OCI-LY3 (cell line): ENCODE measurements at regions not wholly inside any gene's neighbourhood (a gene's known extent, or its start where the extent isn't known, plus 50 kb on each side); places are given as distances from the start of the nearest gene placed in this dataset.

Source experiments
- H2AFZ ChIP-seq: fragments of 200-600, 300-600 bp; shearing (Covaris generic); 2 replicates; pipeline ENCODE4 v1.6.0; 2014; ENCODE audit warnings: antibody characterized with exemption, low read depth, low read length
- H3K27ac ChIP-seq: fragments of 200-600, 300-600 bp; sonication (generic); 2 replicates; pipeline ENCODE4 v1.5.1; 2014; ENCODE audit warnings: mild to moderate bottlenecking, low read length, moderate library complexity, mixed read lengths
- H3K27me3 ChIP-seq: fragments of 200-600, 300-600 bp; sonication (generic); 2 replicates; pipeline ENCODE4 v1.6.1; 2014; ENCODE audit warnings: low read depth, low read length, mixed read lengths
- H3K36me3 ChIP-seq: fragments of 200-600, 300-600 bp; sonication (generic); replicated peaks from 2 replicates; pipeline ENCODE3; 2014; ENCODE audit warnings: low read depth, low read length, mixed read lengths
- H3K4me1 ChIP-seq: fragments of 300-600, 200-600 bp; sonication (generic); 2 replicates; pipeline ENCODE4 v1.6.1; 2014; ENCODE audit warnings: low read length, mixed read lengths
- H3K4me2 ChIP-seq: fragments of 200-600, 300-600 bp; sonication (generic); 2 replicates; pipeline ENCODE4 v1.6.1; 2014; ENCODE audit warnings: low read length, mixed read lengths
- H3K4me3 ChIP-seq: fragments of 300-600, 200-600 bp; sonication (generic); 2 replicates; pipeline ENCODE4 v1.5.1; 2014; ENCODE audit warnings: antibody characterized with exemption, mild to moderate bottlenecking, low read length, moderate library complexity
- H3K79me2 ChIP-seq: fragments of 300-600, 200-600 bp; shearing (Covaris generic); 2 replicates; pipeline ENCODE4 v1.6.1; 2014; ENCODE audit warnings: mild to moderate bottlenecking, low read length, mixed read lengths
- H3K9ac ChIP-seq: fragments of 300-600, 200-600 bp; shearing (Covaris generic); 2 replicates; pipeline ENCODE4 v1.6.0; 2014; ENCODE audit warnings: mild to moderate bottlenecking, low read length, moderate library complexity
- H3K9me3 ChIP-seq: fragments of 200-600, 300-600 bp; shearing (Covaris generic); 2 replicates; pipeline ENCODE4 v1.6.1; 2014; ENCODE audit warnings: low read length, mixed read lengths; ENCODE audit not compliant: insufficient read depth
- H4K20me1 ChIP-seq: fragments of 200-600, 300-600 bp; sonication (generic); 2 replicates; pipeline ENCODE4 v1.6.1; 2016; ENCODE audit warnings: low read length, mixed read lengths; ENCODE audit not compliant: insufficient read depth
- CTCF ChIP-seq: fragments of 200-600, 300-600 bp; sonication (generic); IDR thresholded peaks from 2 replicates; pipeline ENCODE4 v1.5.1; 2014; ENCODE audit warnings: antibody characterized with exemption, low read length, low read depth
- EZH2phosphoT487 ChIP-seq: fragments of 200-600 bp; shearing (Covaris generic); IDR thresholded peaks from 2 replicates; pipeline ENCODE4 v1.6.1; 2018; ENCODE audit warnings: antibody characterized with exemption, mixed run types, low read depth

- TF ChIP-seq EZH2phosphoT487 (no peak), CTCF (no peak)
- H3K4me1 ChIP-seq = no peaks in the 10 kb centered on the region
- no peaks in the 10 kb centered on the region for H3K36me3 ChIP-seq
- H4K20me1 ChIP-seq = no peaks in the 10 kb centered on the region
- no peak overlapping the region for H2AFZ ChIP-seq
- no peak overlapping the region for H3K4me2 ChIP-seq
- no peaks in the 10 kb centered on the region for H3K9me3 ChIP-seq
- H3K79me2 ChIP-seq = no peaks in the 10 kb centered on the region
- no peaks in the 10 kb centered on the region for H3K27me3 ChIP-seq
- H3K27ac ChIP-seq = no peak overlapping the region
- no peak overlapping the region for H3K9ac ChIP-seq
- no peak overlapping the region for H3K4me3 ChIP-seq
These were observed 1127.0 kb downstream of the GALC start for GRCh38 chr14:86865934-86866333.

- Histone ChIP-seq H3K9ac (no peak overlapping the region), H2AFZ (no peak overlapping the region), H3K36me3 (no peaks in the 10 kb centered on the region), H3K79me2 (no peaks in the 10 kb centered on the region), H4K20me1 (no peaks in the 10 kb centered on the region), H3K4me1 (peaks cover 4% of the 10 kb centered on the region; the same call in 1 of the 2 replicates), H3K4me2 (no peak overlapping the region), H3K9me3 (no peaks in the 10 kb centered on the region), H3K4me3 (no peak overlapping the region), H3K27me3 (no peaks in the 10 kb centered on the region), H3K27ac (no peak overlapping the region)
- TF ChIP-seq EZH2phosphoT487 (no peak), CTCF (no peak)
These were observed 1134.4 kb downstream of the GALC start for GRCh38 chr14:86858591-86858990.

- Histone ChIP-seq H3K4me2 (no peak overlapping the region), H3K9ac (no peak overlapping the region)
- TF ChIP-seq EZH2phosphoT487 (no peak), CTCF (no peak)
These were observed 1135.0 kb downstream of the GALC start for GRCh38 chr14:86858031-86858430.

GRCh38 chr14:86852530-86852929 is 1140.5 kb downstream of the GALC start:
- TF ChIP-seq CTCF (no peak), EZH2phosphoT487 (no peak)
- Histone ChIP-seq H3K27me3 (no peaks in the 10 kb centered on the region), H4K20me1 (no peaks in the 10 kb centered on the region)

More at GRCh38 chr14:86858031-86858430, 1135.0 kb downstream of the GALC start:
- no peak overlapping the region for H2AFZ ChIP-seq
- H3K36me3 ChIP-seq = no peaks in the 10 kb centered on the region
- no peak overlapping the region for H3K27ac ChIP-seq
- peaks cover 4% of the 10 kb centered on the region; the same call in 1 of the 2 replicates for H3K4me1 ChIP-seq
- no peaks in the 10 kb centered on the region for H3K79me2 ChIP-seq
- no peaks in the 10 kb centered on the region for H3K9me3 ChIP-seq
- no peak overlapping the region for H3K4me3 ChIP-seq
- H3K27me3 ChIP-seq = no peaks in the 10 kb centered on the region
- no peaks in the 10 kb centered on the region for H4K20me1 ChIP-seq

More at GRCh38 chr14:86852530-86852929, 1140.5 kb downstream of the GALC start:
- Histone ChIP-seq H3K9me3 (no peaks in the 10 kb centered on the region), H3K4me3 (no peak overlapping the region), H3K36me3 (no peaks in the 10 kb centered on the region), H3K9ac (no peak overlapping the region), H3K79me2 (no peaks in the 10 kb centered on the region), H3K4me1 (peaks cover 4% of the 10 kb centered on the region; the same call in 1 of the 2 replicates), H2AFZ (no peak overlapping the region), H3K4me2 (no peak overlapping the region), H3K27ac (no peak overlapping the region)
